ENCODE measurements at regions not wholly inside any gene's neighbourhood (a gene's known extent, or its start where the extent isn't known, plus 50 kb on each side); places are given as distances from the start of the nearest gene placed in this dataset.
"Not testable (repeated sequence)": the region's sequence is repeated elsewhere in the genome, so short reads cannot be mapped to it uniquely, and the experiment has no call there.

DNA sequence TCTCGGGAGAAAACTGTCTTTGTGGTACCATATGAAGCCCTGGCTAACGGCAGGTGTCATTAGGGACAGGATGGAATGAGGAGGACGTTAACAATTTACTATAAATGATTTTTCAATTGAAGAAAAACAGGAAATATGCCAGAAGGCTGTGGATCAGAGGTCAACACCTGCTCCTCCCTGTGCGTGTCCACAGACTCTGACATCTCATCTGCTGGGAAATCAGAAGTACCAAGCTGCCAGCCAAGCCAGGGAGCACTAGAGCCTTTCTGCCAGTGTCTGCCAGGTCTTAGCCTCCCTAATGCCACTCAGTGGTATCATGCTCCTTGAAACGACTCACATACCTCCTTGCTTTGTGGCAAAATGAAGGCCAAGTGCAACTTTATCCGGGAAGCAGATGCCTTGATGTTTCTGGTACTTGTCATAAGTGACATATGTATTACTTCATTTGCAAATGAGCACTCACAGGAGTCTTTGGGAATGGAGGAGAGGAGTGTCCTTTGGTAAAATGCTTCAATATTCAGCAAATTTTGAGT lies 541.1 kb downstream of the SATB2 start:
- DNase-seq (ENCODE audit: low read depth in 2 of 2): no peak

- no peak for DNase-seq (ENCODE audit: low read depth in 2 of 2)
These were observed 544.2 kb downstream of the SATB2 start for GRCh38 chr2:198913394-198914152.

DNA sequence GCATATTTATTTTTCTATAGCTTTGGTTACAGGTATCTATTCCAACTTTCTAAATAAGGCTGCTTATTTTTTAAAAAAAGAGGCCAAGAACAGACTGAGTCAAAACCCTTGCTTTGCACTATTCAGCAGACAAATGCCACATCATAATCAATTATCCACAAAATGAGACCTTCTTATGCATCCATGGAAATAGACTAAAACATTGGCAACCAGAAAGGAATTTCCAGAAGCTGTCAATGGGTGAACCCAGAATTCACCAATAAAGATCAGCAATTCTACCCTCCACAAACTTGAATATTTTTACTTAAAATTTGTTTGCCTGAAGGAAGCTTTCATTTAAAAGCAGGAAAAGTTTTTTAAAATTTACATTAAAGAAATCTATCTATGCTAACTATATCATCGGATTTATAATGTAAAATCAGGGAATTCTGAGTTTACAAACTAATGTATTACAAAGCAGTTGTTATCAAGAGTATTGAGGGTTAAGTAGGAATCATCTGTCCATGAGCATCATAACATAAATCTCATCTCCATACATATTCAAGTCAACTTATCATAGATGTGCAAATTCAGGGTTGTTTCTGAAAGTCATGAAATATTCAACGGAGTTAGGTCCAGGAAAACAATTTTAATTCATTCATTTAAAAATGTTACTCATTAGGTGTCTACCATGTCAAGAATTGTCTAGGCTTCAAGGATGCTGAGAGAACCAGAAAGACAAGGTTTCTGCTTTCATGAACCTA lies 548.0 kb downstream of the SATB2 start:
- no peak for DNase-seq (ENCODE audit: low read depth in 2 of 2)

GRCh38 chr2:198905881-198906612 lies 551.7 kb downstream of the SATB2 start:
- DNase-seq (ENCODE audit: low read depth in 2 of 2): no peak

DNA sequence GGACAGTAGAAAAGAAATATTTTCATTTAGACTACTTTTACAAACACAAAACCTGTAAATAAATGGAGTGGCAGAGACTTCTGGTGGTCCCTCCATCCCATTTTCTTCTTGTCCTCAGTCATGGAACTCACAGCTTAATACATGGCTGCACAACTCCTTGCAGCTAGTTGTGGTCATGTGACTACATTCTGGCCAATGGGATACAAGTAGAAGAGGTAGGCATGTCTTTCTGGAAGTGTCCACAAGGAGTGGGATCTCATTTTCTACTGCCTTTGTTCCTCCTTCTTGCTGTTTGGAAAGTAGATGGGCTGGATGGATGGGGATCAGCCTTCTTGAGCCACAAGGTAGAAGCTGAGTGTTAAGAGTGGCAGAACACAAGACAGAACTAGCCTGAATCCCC lies 555.8 kb downstream of the SATB2 start:
- no peak for DNase-seq (ENCODE audit: low read depth in 2 of 2)

- no peak for DNase-seq (ENCODE audit: low read depth in 2 of 2)
These were observed 557.6 kb downstream of the SATB2 start for GRCh38 chr2:198900141-198900540.

- no peak for DNase-seq (ENCODE audit: low read depth in 2 of 2)
These were observed 567.2 kb downstream of the SATB2 start for GRCh38 chr2:198890490-198890889.

DNA sequence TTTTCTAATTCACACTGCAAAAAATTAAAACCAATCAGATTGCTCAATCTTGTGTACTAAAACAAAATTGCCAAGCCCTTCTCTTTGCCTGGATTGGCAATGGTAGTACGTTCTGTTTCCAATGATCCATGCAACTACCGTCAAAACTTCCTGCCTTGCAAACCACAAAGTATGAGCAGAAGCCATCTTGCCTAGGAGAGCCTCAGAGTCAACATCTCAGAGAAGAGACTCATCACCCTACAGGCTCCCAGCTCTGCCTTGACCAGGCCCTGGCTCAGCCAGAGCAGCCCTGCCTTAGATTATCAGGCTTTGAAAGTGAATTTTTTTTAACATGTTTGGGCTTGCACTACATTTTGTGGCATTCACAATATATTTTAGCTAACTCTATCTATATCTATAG lies 574.1 kb downstream of the SATB2 start:
- DNase-seq (ENCODE audit: low read depth in 2 of 2): no peak

DNA sequence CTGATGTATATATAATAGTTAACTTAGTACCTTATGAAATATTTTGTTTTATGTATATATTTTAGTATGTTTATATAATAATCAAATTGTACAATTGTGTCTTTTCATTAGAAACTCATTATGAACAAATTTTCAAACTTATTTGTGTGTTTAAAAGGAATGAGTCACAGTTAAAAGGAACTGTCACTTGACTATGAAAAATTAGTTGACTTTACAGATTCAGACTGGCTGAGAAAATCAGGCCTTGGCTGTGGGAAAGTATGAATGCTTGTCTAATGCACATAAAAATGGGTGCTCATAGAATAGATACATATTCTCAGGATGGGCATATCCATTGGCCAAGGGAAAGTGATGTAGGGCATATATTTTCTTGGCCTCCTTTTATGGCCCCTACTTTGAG lies 576.8 kb downstream of the SATB2 start:
- no peak for DNase-seq (ENCODE audit: low read depth in 2 of 2)

- DNase-seq (ENCODE audit: low read depth in 2 of 2): no peak
These were observed 577.3 kb downstream of the SATB2 start for GRCh38 chr2:198880421-198880820.

GRCh38 chr2:198874472-198874858 lies 583.3 kb downstream of the SATB2 start:
- DNase-seq (ENCODE audit: low read depth in 2 of 2): no peak

GRCh38 chr2:198873503-198874471 lies 584.0 kb downstream of the SATB2 start:
- no peak for DNase-seq (ENCODE audit: low read depth in 2 of 2)

GRCh38 chr2:198863655-198864054 lies 594.1 kb downstream of the SATB2 start:
- no peak for DNase-seq (ENCODE audit: low read depth in 2 of 2)

DNA sequence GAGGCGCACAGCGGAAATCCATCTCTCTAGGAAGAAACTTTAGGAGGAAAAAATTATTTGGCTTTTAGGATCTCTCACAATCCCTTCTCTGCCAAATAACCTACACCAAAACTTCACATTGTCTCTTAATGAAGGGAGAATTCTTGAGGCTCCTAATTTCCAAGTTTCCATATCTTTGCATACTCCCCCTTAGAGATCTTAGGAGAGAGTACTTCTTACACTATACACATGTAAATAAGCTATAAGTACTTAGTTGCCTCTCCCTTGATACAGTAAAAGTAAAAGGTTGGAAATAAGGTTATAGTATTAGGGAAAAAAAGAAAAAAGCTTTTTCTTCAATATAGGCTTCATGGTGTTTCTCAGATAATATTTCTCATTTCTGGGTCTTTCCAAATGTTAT lies 596.7 kb downstream of the SATB2 start:
- DNase-seq (ENCODE audit: low read depth in 2 of 2): no peak

- no peak for DNase-seq (ENCODE audit: low read depth in 2 of 2)
These were observed 600.5 kb downstream of the SATB2 start for GRCh38 chr2:198857246-198857645.

DNA sequence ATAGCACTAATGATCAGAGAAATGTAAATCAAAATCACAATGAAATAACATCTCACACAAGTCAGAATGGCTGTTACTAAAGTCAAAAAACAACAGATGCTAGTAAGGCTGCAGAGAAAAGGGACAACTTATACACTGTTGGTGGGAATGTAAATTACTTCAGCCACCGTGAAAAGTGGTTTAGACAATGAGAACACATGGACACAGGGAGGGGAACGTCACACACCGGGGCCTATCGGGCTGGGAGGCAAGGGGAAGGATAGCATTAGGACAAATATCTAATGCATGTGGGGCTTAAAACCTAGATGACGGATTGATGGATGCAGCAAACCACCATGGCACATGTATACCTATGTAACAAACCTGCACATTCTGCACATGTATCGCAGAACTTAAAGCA lies 602.0 kb downstream of the SATB2 start:
- not testable (repeated sequence) for DNase-seq (ENCODE audit: low read depth in 2 of 2)

- DNase-seq (ENCODE audit: low read depth in 2 of 2): no peak
These were observed 605.5 kb downstream of the SATB2 start for GRCh38 chr2:198852248-198852647.

DNA sequence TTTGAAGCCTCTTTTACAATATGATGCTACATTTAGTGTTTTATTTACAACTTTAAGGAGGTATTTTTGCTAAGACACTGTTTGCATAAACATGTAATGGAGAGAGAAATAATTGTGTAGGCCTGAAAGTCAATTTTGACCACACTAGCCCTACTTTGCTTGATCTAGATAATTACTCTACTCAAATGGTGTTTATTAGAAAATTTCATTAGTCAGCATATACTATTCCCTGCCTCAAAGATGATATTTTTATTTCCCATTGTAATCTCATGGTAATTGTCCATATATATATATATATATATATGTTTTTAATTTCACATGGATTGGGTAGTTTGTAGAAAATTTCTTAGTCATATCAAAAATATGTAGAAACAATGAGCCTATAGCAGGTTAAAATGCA lies 632.2 kb downstream of the SATB2 start:
- DNase-seq (ENCODE audit: low read depth in 2 of 2): no peak

GRCh38 chr2:198817536-198817935 lies 640.2 kb downstream of the SATB2 start:
- DNase-seq (ENCODE audit: low read depth in 2 of 2): no peak

DNA sequence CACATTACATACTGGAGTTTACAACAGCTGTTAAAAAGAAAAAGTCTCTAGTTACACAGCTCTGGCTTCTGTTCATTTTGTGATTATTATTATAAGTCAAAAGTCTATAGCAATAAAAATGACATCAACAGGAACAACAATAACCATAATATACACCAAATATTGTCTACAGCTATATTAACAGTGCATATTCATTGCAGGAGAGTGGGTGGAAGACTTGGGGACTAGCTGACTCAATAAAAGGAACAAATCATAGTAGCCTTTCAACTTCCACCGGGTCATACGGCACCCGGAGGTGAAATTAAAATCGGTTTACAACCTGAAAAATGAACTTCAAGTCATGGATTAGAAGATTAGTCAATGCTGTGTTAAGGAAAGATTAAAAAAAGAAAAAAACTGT lies 642.1 kb downstream of the SATB2 start:
- no peak for DNase-seq (ENCODE audit: low read depth in 2 of 2)

- no peak for DNase-seq (ENCODE audit: low read depth in 2 of 2)
These were observed 646.5 kb downstream of the SATB2 start for GRCh38 chr2:198811198-198811597.

All from stimulated activated CD4-positive, alpha-beta T cell treated with anti-CD3 and anti-CD28 coated beads, Interleukin-1b, Interleukin-23, amount 100 ng/mL, for 1 hour (primary cell).